ENCODE measurements at regions not wholly inside any gene's neighbourhood (a gene's known extent, or its start where the extent isn't known, plus 50 kb on each side); places are given as distances from the start of the nearest gene placed in this dataset.

- TF ChIP-seq CTCF (IDR thresholded peaks at IDR 0.05) (no peak), POLR2A (IDR thresholded peaks at IDR 0.05) (no peak)
Measured at GRCh38 chr9:31582561-31582960, 801.9 kb upstream of the ACO1 start.
